H9 (cell line): ENCODE measurements at regions not wholly inside any gene's neighbourhood (a gene's known extent, or its start where the extent isn't known, plus 50 kb on each side); places are given as distances from the start of the nearest gene placed in this dataset.

Experiments used
- DNase-seq: peaks from one replicate; pipeline ENCODE4 v3.0.0-alpha.2; 2017
- H2AFZ ChIP-seq: one replicate; pipeline ENCODE4 v1.6.1; 2013; ENCODE audit warnings: mild to moderate bottlenecking, low read length, control low read depth, moderate library complexity
- H2AK5ac ChIP-seq: 2 replicates; pipeline ENCODE4 v1.6.1; 2013; ENCODE audit warnings: low read length, control low read depth, mixed read lengths; ENCODE audit not compliant: insufficient read length
- H2BK120ac ChIP-seq: one replicate; pipeline ENCODE4 v1.6.1; 2013; ENCODE audit warnings: low read depth, mild to moderate bottlenecking, low read length, control low read depth, inconsistent platforms; ENCODE audit not compliant: poor library complexity, severe bottlenecking
- H2BK12ac ChIP-seq: 2 replicates; pipeline ENCODE4 v1.6.1; 2013; ENCODE audit warnings: low read length, control low read depth, mixed read lengths, low read depth; ENCODE audit not compliant: insufficient read length
- H2BK15ac ChIP-seq: 2 replicates; pipeline ENCODE4 v1.6.1; 2013; ENCODE audit warnings: low read depth, low read length, control low read depth
- H2BK20ac ChIP-seq: one replicate; pipeline ENCODE4 v1.6.1; 2013; ENCODE audit warnings: low read depth, mild to moderate bottlenecking, low read length, control low read depth, inconsistent platforms; ENCODE audit not compliant: poor library complexity, severe bottlenecking
- H2BK5ac ChIP-seq: 2 replicates; pipeline ENCODE4 v1.6.1; 2013; ENCODE audit warnings: low read length, control low read depth, mixed read lengths; ENCODE audit not compliant: insufficient read length
- H3K14ac ChIP-seq: 2 replicates; pipeline ENCODE4 v1.6.1; 2013; ENCODE audit warnings: low read length, control low read depth; ENCODE audit not compliant: insufficient read depth
- H3K18ac ChIP-seq: 2 replicates; pipeline ENCODE4 v1.6.1; 2013; ENCODE audit warnings: low read depth, mild to moderate bottlenecking, mixed read lengths, low read length, control low read depth; ENCODE audit not compliant: insufficient read length
- H3K23ac ChIP-seq: 2 replicates; pipeline ENCODE4 v1.6.1; 2013; ENCODE audit warnings: low read length, control low read depth, mixed read lengths, low read depth; ENCODE audit not compliant: insufficient read length
- H3K23me2 ChIP-seq: 2 replicates; pipeline ENCODE4 v1.6.1; 2013; ENCODE audit warnings: low read depth, mild to moderate bottlenecking, mixed read lengths, low read length, control low read depth; ENCODE audit not compliant: insufficient read length, poor library complexity, severe bottlenecking
- H3K27ac ChIP-seq: 2 replicates; pipeline ENCODE4 v1.5.1; 2013; ENCODE audit warnings: low read length, control low read depth, mixed read lengths, low read depth; ENCODE audit not compliant: insufficient read length
- H3K27me3 ChIP-seq: 2 replicates; pipeline ENCODE4 v1.6.1; 2013; ENCODE audit warnings: low read length, control low read depth, inconsistent platforms; ENCODE audit not compliant: insufficient read depth
- H3K4ac ChIP-seq: 2 replicates; pipeline ENCODE4 v1.6.1; 2013; ENCODE audit warnings: low read depth, mild to moderate bottlenecking, control low read depth, inconsistent platforms, low read length, moderate library complexity
- H3K4me1 ChIP-seq: 2 replicates; pipeline ENCODE4 v1.6.1; 2013; ENCODE audit warnings: low read length, control low read depth, inconsistent platforms; ENCODE audit not compliant: insufficient read depth
- H3K4me2 ChIP-seq: 2 replicates; pipeline ENCODE4 v1.6.1; 2013; ENCODE audit warnings: low read length, control low read depth, mixed read lengths; ENCODE audit not compliant: insufficient read length, insufficient read depth
- H3K56ac ChIP-seq: 2 replicates; pipeline ENCODE4 v1.6.1; 2013; ENCODE audit warnings: low read depth, mild to moderate bottlenecking, mixed read lengths, low read length, control low read depth; ENCODE audit not compliant: insufficient read length
- H3K79me1 ChIP-seq: 2 replicates; pipeline ENCODE4 v1.6.1; 2013; ENCODE audit warnings: low read depth, mild to moderate bottlenecking, moderate library complexity, low read length, control low read depth, inconsistent platforms; ENCODE audit not compliant: insufficient read depth, poor library complexity, severe bottlenecking
- H3K79me2 ChIP-seq: 2 replicates; pipeline ENCODE4 v1.6.1; 2013; ENCODE audit warnings: low read length, control low read depth, inconsistent platforms; ENCODE audit not compliant: insufficient read depth
- H3K9ac ChIP-seq: 2 replicates; pipeline ENCODE4 v1.6.1; 2013; ENCODE audit warnings: low read length, control low read depth, mixed read lengths; ENCODE audit not compliant: insufficient read length; ENCODE audit errors: extremely low read depth
- H3K9me3 ChIP-seq: one replicate; pipeline ENCODE4 v1.6.1; 2013; ENCODE audit warnings: low read depth, low read length, inconsistent platforms; ENCODE audit not compliant: control insufficient read depth
- H3T11ph ChIP-seq: one replicate; pipeline ENCODE4 v1.6.1; 2013; ENCODE audit warnings: mild to moderate bottlenecking, low read length, control low read depth, inconsistent platforms
- H4K20me1 ChIP-seq: one replicate; pipeline ENCODE4 v1.6.1; 2013; ENCODE audit not compliant: control insufficient read depth, insufficient read length, insufficient read depth
- H4K5ac ChIP-seq: 2 replicates; pipeline ENCODE4 v1.6.1; 2013; ENCODE audit warnings: low read depth, mild to moderate bottlenecking, mixed read lengths, low read length, control low read depth; ENCODE audit not compliant: insufficient read length
- H4K8ac ChIP-seq: replicated peaks from 2 replicates; pipeline ENCODE4 v1.6.1; 2013; ENCODE audit warnings: low read length, control low read depth, mixed read lengths, low read depth; ENCODE audit not compliant: insufficient read length
- H4K91ac ChIP-seq: 2 replicates; pipeline ENCODE4 v1.6.1; 2013; ENCODE audit warnings: low read depth, mild to moderate bottlenecking, moderate library complexity, mixed read lengths, low read length, control low read depth; ENCODE audit not compliant: insufficient read length
- H3K27ac Mint-ChIP-seq, 3 experiments: 2 replicates in 2 of 3; 3 replicates in 1 of 3; pipeline ENCODE4 v1.8.0; 2020 to 2021; ENCODE audit warnings: mixed read lengths in 3 of 3, mild to moderate bottlenecking in 1 of 3, moderate library complexity in 1 of 3
- H3K27me3 Mint-ChIP-seq: 2 replicates; pipeline ENCODE4 v1.8.0; 2021; ENCODE audit warnings: low read depth, mild to moderate bottlenecking, moderate library complexity, mixed read lengths
- H3K36me3 Mint-ChIP-seq, 3 experiments: 2 replicates in 2 of 3; 3 replicates in 1 of 3; pipeline ENCODE4 v1.8.0; 2020 to 2021; ENCODE audit warnings: low read depth in 3 of 3, mixed read lengths in 3 of 3; ENCODE audit not compliant: insufficient read depth in 1 of 3
- H3K4me1 Mint-ChIP-seq, 2 experiments: 2 replicates each; pipeline ENCODE4 v1.8.0; 2020; ENCODE audit warnings: mixed read lengths in 2 of 2
- H3K4me3 Mint-ChIP-seq, 2 experiments: 2 replicates in 1 of 2; 3 replicates in 1 of 2; pipeline ENCODE4 v1.8.0; 2020 to 2021; ENCODE audit warnings: mild to moderate bottlenecking in 2 of 2, mixed read lengths in 2 of 2, moderate library complexity in 1 of 2
- H3K9me3 Mint-ChIP-seq, 2 experiments: 2 replicates in 1 of 2; 3 replicates in 1 of 2; pipeline ENCODE4 v1.8.0; 2020; ENCODE audit warnings: mild to moderate bottlenecking in 2 of 2, mixed read lengths in 2 of 2, moderate library complexity in 1 of 2
- CTCF ChIP-seq: fragments of 200-600 bp; sonication (generic); conservative IDR thresholded peaks from 3 replicates; pipeline ENCODE4 v1.8.0; 2021; ENCODE audit warnings: antibody characterized with exemption, mild to moderate bottlenecking
- WGBS: extraction: QIAGEN DNeasy Blood & Tissue Kit; methylation state at CpG from one replicate; pipeline ENCODE4 v1.1.7; 2013; ENCODE audit warnings: missing lambda C conversion rate, low lambda C conversion rate, mixed read lengths; ENCODE audit not compliant: insufficient read length; ENCODE audit errors: extremely low coverage; 5-methylcytosine and 5-hydroxymethylcytosine counted together

- Mint-ChIP-seq H3K4me1 (peaks cover 9 to 13% of the 10 kb centered on the region in 2 experiments), H3K27me3 (peaks cover 34% of the 10 kb centered on the region), H3K27ac (no peak overlapping the region), H3K9me3 (no peaks in the 10 kb centered on the region), H3K36me3 (no peaks in the 10 kb centered on the region), H3K4me3 (no peak overlapping the region)
- no peaks in the 10 kb centered on the region for H3K4me1 ChIP-seq
- no peak overlapping the region for H2BK120ac ChIP-seq
- H3K14ac ChIP-seq, result no peak overlapping the region
- no peaks in the 10 kb centered on the region for H3K9me3 ChIP-seq
- H2BK12ac ChIP-seq, result no peak overlapping the region
- no peak overlapping the region for H3K9ac ChIP-seq
- H2BK20ac ChIP-seq, result no peak overlapping the region
- no peak overlapping the region for H3K27ac ChIP-seq
- H4K91ac ChIP-seq, result no peak overlapping the region
- no peaks in the 10 kb centered on the region for H3K23me2 ChIP-seq
- no peak for DNase-seq
- H4K8ac ChIP-seq, result no peak overlapping the region
- no peaks in the 10 kb centered on the region for H3K79me2 ChIP-seq
- H3T11ph ChIP-seq, result no peak overlapping the region
- no peaks in the 10 kb centered on the region for H3K79me1 ChIP-seq
- no peak overlapping the region for H3K56ac ChIP-seq
- WGBS, result no CpG with 5 or more reads among the region's 2 CpGs
- no peak overlapping the region for H2BK15ac ChIP-seq
- H3K27me3 ChIP-seq, result no peaks in the 10 kb centered on the region
- no peak overlapping the region for H2AK5ac ChIP-seq
- H3K4ac ChIP-seq, result no peak overlapping the region
- H4K20me1 ChIP-seq, result no peaks in the 10 kb centered on the region
- no peak for TF ChIP-seq CTCF
- H2AFZ ChIP-seq, result no peak overlapping the region
- no peak overlapping the region for H3K18ac ChIP-seq
- no peak overlapping the region for H3K4me2 ChIP-seq
- no peak overlapping the region for H3K23ac ChIP-seq
- no peak overlapping the region for H4K5ac ChIP-seq
- no peak overlapping the region for H2BK5ac ChIP-seq
Observed at GRCh38 chr2:118755901-118756300, 91.5 kb downstream of the EN1 start.
